Skeletal muscle tissue (tissue), 3 donors: ENCODE measurements at regions not wholly inside any gene's neighbourhood (a gene's known extent, or its start where the extent isn't known, plus 50 kb on each side); places are given as distances from the start of the nearest gene placed in this dataset.
"Not testable (repeated sequence)": the region's sequence is repeated elsewhere in the genome, so short reads cannot be mapped to it uniquely, and the experiment has no call there.

ENCODE experiments used
- H3K27ac ChIP-seq: one replicate; pipeline ENCODE4 v1.7.0; 2013; ENCODE audit warnings: mild to moderate bottlenecking, low read depth, low read length, inconsistent platforms
- H3K27me3 ChIP-seq, 3 donors: one replicate each; pipeline ENCODE4 v1.7.0; 2013; ENCODE audit warnings: low read length in 3 of 3; ENCODE audit not compliant: control insufficient read depth in 3 of 3, insufficient read depth in 3 of 3
- H3K36me3 ChIP-seq, 3 donors: one replicate each; pipeline ENCODE4 v1.7.0; 2013; ENCODE audit warnings: low read length in 3 of 3; ENCODE audit not compliant: control insufficient read depth in 3 of 3, insufficient read depth in 3 of 3
- H3K4me1 ChIP-seq, 3 donors: one replicate each; pipeline ENCODE4 v1.7.0; 2013; ENCODE audit warnings: low read length in 3 of 3, mild to moderate bottlenecking in 3 of 3; ENCODE audit not compliant: control insufficient read depth in 3 of 3, insufficient read depth in 3 of 3
- H3K4me3 ChIP-seq, 3 donors: one replicate each; pipeline ENCODE4 v1.7.0; 2013; ENCODE audit warnings: low read length in 3 of 3
- H3K9ac ChIP-seq, 3 donors: one replicate each; pipeline ENCODE4 v1.7.0; 2013; ENCODE audit warnings: low read length in 3 of 3, mild to moderate bottlenecking in 3 of 3, moderate library complexity in 2 of 3, low read depth in 1 of 3
- H3K9me3 ChIP-seq, 3 donors: one replicate each; pipeline ENCODE4 v1.7.0; 2013; ENCODE audit warnings: low read length in 3 of 3; ENCODE audit not compliant: control insufficient read depth in 3 of 3
- donor health status: Osteomylitis.

- H3K36me3 ChIP-seq = no peaks in the 10 kb centered on the region
- H3K4me1 ChIP-seq = no peaks in the 10 kb centered on the region
- no peaks in the 10 kb centered on the region for H3K27me3 ChIP-seq
- no peak overlapping the region for H3K9ac ChIP-seq
- no peak overlapping the region for H3K27ac ChIP-seq
- no peaks in the 10 kb centered on the region for H3K9me3 ChIP-seq
- no peak overlapping the region for H3K4me3 ChIP-seq
Observed at GRCh38 chr14:81584495-81584894, 50.8 kb upstream of the SEL1L start.

- Histone ChIP-seq H3K27me3 (no peaks in the 10 kb centered on the region), H3K36me3 (no peaks in the 10 kb centered on the region), H3K4me3 (no peak overlapping the region), H3K9me3 (no peaks in the 10 kb centered on the region), H3K4me1 (no peaks in the 10 kb centered on the region), H3K27ac (no peak overlapping the region), H3K9ac (no peak overlapping the region)
Observed at GRCh38 chr14:81589381-81590065, 55.9 kb upstream of the SEL1L start.

GRCh38 chr14:81591266-81591665 is 57.6 kb upstream of the SEL1L start:
- H3K27me3 ChIP-seq = no peaks in the 10 kb centered on the region
- no peaks in the 10 kb centered on the region for H3K36me3 ChIP-seq

GRCh38 chr14:81594012-81594411 is 60.4 kb upstream of the SEL1L start:
- Histone ChIP-seq H3K27ac (no peak overlapping the region), H3K36me3 (no peaks in the 10 kb centered on the region), H3K9ac (no peak overlapping the region), H3K4me1 (no peaks in the 10 kb centered on the region), H3K4me3 (no peak overlapping the region), H3K9me3 (no peaks in the 10 kb centered on the region), H3K27me3 (no peaks in the 10 kb centered on the region)

More at GRCh38 chr14:81591266-81591665, 57.6 kb upstream of the SEL1L start:
- no peaks in the 10 kb centered on the region for H3K9me3 ChIP-seq
- no peak overlapping the region for H3K27ac ChIP-seq
- H3K9ac ChIP-seq = no peak overlapping the region
- no peaks in the 10 kb centered on the region for H3K4me1 ChIP-seq
- H3K4me3 ChIP-seq = no peak overlapping the region

- H3K27me3 ChIP-seq = peaks cover 0 to 3% (median 0%) of the 10 kb centered on the region in 3 donors
- H3K27ac ChIP-seq = no peak overlapping the region
- H3K4me1 ChIP-seq = no peaks in the 10 kb centered on the region
- H3K9ac ChIP-seq = no peak overlapping the region
- no peak overlapping the region for H3K4me3 ChIP-seq
- no peaks in the 10 kb centered on the region for H3K36me3 ChIP-seq
- no peaks in the 10 kb centered on the region for H3K9me3 ChIP-seq
Observed at GRCh38 chr14:81605660-81606059, 72.0 kb upstream of the SEL1L start.

GRCh38 chr14:81613341-81614045 is 79.8 kb upstream of the SEL1L start:
- Histone ChIP-seq H3K4me1 (no peaks in the 10 kb centered on the region), H3K9ac (no peak overlapping the region), H3K27ac (no peak overlapping the region), H3K9me3 (no peaks in the 10 kb centered on the region), H3K27me3 (no peaks in the 10 kb centered on the region), H3K4me3 (no peak overlapping the region), H3K36me3 (no peaks in the 10 kb centered on the region)

- not testable (repeated sequence) for H3K4me1 ChIP-seq
Observed at GRCh38 chr14:81614302-81614701, 80.6 kb upstream of the SEL1L start.

GRCh38 chr14:81618695-81619094 is 85.0 kb upstream of the SEL1L start:
- Histone ChIP-seq H3K27me3 (no peaks in the 10 kb centered on the region), H3K9me3 (no peaks in the 10 kb centered on the region), H3K9ac (no peak overlapping the region), H3K36me3 (no peaks in the 10 kb centered on the region), H3K4me1 (no peaks in the 10 kb centered on the region), H3K27ac (no peak overlapping the region), H3K4me3 (no peak overlapping the region)

More at GRCh38 chr14:81614302-81614701, 80.6 kb upstream of the SEL1L start:
- H3K36me3 ChIP-seq, H3K4me3 ChIP-seq, H3K27me3 ChIP-seq, H3K9me3 ChIP-seq, H3K27ac ChIP-seq, H3K9ac ChIP-seq: not testable (repeated sequence)

- Histone ChIP-seq H3K9ac (no peak overlapping the region), H3K9me3 (no peaks in the 10 kb centered on the region), H3K36me3 (no peaks in the 10 kb centered on the region), H3K4me1 (no peaks in the 10 kb centered on the region), H3K27ac (no peak overlapping the region), H3K27me3 (no peaks in the 10 kb centered on the region), H3K4me3 (no peak overlapping the region)
Observed at GRCh38 chr14:81619816-81620215, 86.2 kb upstream of the SEL1L start.

- not testable (repeated sequence) for H3K9ac ChIP-seq, H3K27ac ChIP-seq, H3K4me3 ChIP-seq, H3K9me3 ChIP-seq, H3K36me3 ChIP-seq, H3K27me3 ChIP-seq, H3K4me1 ChIP-seq
Observed at GRCh38 chr14:81623771-81624396, 90.2 kb upstream of the SEL1L start.
